Fibroblast of the conjunctiva (primary cell): ENCODE measurements at regions not wholly inside any gene's neighbourhood (a gene's known extent, or its start where the extent isn't known, plus 50 kb on each side); places are given as distances from the start of the nearest gene placed in this dataset.

Source experiments
- DNase-seq: peaks from one replicate; pipeline ENCODE4 v3.0.0-alpha.2; 2010; ENCODE audit warnings: low read depth

GRCh38 chr5:61904730-61905129 lies 401.3 kb upstream of the KIF2A start:
- no peak for DNase-seq

GRCh38 chr5:61905613-61906012 lies 400.4 kb upstream of the KIF2A start:
- no peak for DNase-seq

- DNase-seq = no peak
Observed at GRCh38 chr5:61906820-61907219, 399.2 kb upstream of the KIF2A start.

DNA sequence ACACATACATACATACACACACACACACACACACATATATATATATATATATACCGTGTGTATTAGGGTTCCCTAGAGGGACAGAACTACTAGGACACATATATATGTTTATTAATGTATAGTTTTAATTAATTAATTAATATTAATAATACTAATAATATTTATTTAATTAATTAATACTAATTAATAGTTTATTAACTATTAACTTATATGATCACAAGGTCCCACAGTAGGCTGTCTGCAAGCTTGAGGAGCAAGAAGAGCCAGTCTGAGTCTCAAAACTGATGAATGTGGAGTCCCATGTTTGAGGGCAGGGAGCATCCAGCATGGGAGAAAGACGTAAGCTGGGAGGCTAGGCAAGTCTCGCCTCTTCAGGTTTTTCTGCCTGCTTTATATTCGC lies 398.0 kb upstream of the KIF2A start:
- no peak for DNase-seq

DNA sequence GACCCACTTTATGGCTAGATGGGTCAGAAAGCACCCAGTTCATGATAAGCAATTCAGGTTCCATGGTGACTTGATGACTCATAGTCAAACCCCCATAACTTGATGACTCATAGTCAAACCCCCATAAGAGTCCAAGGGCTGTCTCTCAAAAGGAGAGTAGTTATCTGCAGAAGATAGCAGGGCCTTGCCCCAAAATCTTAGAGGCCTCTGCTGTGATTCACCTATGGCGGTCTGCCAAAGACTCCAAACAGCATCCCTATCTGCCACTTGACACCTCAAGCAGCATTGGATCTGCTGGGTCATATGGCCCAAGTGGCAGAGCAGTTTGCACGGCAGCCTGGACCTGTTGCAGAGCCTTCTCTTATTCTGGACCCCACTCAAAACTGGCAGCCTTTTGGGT lies 395.2 kb upstream of the KIF2A start:
- no peak for DNase-seq

DNA sequence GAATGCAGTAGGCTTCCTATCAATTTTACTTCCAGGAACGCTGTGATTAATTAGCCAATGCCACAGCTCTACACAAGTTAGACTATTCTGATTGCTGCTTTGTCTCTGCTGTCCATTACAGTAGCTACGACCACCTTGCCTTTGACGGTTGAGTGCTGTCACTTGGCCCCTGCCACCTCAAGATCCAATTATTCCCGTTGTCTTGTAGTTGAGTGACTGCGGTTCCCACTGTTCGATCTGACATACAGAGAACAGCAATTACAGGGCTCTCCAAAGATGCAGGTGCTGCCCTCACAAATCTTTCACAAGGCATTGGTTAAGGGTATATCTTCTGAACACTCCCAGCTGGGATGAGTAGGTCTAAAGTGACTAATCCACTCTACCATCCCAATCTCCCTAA lies 393.4 kb upstream of the KIF2A start:
- no peak for DNase-seq

DNA sequence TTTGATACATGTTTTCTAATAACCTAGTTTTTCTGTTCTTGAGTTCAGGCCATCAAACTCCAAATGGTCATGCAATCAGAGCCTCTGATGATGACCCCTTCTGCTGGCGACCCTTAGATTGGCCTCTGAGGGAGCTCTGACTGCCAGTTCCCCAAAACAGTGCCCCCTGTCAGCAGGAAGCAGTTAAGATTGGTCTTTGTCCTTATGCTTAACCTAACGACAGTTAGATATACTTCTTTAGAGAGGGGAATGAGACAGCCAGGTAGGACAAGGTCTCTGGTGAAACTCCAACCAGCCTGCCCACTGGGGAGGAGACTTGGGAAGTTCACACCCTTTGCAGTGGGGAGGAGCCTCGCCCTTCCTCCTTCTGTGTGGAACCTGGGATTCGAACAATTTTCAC lies 390.4 kb upstream of the KIF2A start:
- no peak for DNase-seq

- no peak for DNase-seq
Observed at GRCh38 chr5:61916621-61917620, 389.1 kb upstream of the KIF2A start.

DNA sequence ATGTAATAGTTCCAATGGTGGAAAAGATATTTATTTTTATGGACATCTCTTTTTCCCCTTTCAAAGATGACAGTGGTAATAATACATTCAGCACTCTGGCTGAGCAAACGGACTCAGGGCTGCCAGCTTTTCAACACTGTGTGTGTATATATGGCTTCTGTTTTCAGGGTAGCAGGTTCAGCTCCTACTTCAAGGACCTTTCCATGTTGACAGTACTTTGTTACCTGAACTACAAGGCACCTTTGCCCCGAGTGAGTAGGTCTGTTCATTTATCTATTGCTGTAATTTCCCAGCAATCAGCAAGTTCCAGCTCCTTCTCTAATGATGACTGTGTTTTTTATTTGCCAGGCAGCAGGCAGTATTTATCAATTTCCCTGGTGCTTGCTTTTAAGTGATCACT lies 387.4 kb upstream of the KIF2A start:
- DNase-seq = no peak

- no peak for DNase-seq
Observed at GRCh38 chr5:61919920-61920319, 386.1 kb upstream of the KIF2A start.

DNA sequence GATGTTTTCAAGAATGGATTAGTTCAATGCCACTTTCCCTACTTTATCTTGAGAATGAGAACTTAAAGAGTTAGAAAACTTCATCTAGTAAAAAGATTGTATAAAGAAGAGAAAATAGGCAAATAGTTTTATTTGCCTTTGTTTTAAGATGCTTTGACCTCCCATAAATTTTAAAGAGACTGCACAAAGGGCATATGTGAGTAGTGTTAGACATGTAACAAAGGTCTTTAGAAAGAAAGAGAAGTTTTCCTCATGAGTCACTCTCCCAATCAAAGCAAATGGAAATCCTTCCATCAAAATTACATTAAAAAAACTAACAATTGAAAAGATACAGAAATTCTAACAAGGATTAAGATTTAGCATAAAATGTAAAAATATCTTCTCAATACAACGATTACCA lies 381.8 kb upstream of the KIF2A start:
- DNase-seq = no peak

GRCh38 chr5:61926911-61927310 lies 379.1 kb upstream of the KIF2A start:
- DNase-seq = no peak

DNA sequence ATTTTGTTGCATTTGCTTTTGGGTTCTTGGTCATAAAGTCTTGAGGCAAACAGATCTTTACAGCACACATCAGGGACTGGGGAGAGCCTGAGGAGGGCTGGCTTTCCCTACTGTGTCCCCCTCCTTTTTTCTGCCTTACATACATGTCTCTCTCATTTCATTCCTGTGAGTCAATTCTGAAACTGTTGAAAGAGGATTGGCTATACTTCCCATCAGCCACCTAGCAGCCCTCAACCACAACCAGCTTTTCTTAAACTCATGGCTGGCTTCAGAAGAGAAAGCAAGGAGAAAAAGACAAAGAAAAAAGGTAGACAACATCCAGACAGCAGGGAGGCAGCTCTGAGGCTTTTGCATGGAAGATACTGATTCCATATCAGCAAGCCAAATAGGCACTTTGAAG lies 374.8 kb upstream of the KIF2A start:
- no peak for DNase-seq

GRCh38 chr5:61933787-61934626 lies 372.0 kb upstream of the KIF2A start:
- DNase-seq = peak; percentile 12

DNA sequence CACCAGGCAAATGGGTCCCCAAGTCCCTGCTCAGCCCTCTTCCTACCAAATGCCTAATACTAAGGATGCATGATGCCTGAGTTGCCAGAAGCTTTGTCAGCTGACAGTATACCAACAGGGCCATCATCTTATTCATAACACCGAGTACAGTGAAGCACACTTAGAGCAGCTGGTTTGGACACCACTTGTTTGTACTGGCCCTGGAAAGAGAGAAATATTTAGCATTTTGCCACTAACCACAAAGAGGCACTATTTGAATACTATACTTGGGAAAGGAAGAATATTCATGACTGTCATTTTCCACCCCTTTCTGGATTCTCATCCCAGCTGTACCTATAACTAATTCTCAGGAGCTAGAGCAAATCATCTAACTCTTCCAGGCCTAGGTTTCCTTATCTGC lies 364.4 kb upstream of the KIF2A start:
- DNase-seq = no peak

DNA sequence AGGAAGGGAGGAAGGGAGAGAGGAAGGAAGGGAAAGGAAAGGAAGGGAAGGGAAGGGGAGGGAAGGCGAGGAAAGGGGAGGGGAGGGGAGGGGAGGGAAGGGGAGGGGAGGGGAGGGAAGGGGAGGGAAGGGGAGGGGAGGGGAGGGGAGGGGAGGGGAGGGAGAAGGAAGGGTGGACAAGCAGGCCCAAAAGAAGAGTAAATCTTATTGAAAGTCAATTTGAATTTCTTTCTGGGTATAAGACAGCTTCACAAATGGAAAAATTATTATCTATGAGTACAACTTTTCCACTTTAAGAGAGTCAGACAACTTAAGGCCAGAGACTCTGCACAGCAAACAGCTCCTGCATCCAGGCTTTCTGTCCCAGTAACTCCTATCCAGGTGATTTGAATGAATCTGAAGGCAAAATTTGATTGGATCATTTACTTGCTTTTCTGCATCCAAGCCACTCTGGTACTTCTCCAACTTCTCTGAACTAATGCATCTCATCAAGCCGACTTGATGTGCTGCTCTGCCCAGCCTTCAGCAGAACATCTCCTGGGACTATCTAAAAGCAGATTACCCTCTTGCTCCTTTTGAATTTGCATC lies 363.4 kb upstream of the KIF2A start:
- no peak for DNase-seq

DNA sequence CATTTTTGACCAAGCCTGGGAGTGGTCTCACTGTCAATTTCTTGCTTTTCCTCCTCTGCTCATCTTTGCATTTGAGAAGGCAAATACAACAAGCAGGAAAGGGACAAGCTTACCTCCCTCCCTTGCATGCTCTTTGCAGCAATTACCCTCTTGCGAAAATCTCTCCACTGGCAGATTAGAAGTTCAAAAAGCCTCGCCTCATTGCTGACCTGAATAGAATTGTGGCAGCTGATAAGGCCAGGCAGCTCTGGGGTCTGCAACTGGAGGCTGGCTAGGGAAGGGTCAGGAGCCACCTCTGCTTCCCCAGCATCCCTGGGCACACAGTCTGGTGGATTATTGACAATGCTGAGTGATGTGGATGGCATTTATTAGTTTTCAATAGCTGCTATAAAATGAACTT lies 362.3 kb upstream of the KIF2A start:
- no peak for DNase-seq

GRCh38 chr5:61948151-61948550 lies 357.9 kb upstream of the KIF2A start:
- no peak for DNase-seq

GRCh38 chr5:61949054-61949678 lies 356.8 kb upstream of the KIF2A start:
- no peak for DNase-seq

DNA sequence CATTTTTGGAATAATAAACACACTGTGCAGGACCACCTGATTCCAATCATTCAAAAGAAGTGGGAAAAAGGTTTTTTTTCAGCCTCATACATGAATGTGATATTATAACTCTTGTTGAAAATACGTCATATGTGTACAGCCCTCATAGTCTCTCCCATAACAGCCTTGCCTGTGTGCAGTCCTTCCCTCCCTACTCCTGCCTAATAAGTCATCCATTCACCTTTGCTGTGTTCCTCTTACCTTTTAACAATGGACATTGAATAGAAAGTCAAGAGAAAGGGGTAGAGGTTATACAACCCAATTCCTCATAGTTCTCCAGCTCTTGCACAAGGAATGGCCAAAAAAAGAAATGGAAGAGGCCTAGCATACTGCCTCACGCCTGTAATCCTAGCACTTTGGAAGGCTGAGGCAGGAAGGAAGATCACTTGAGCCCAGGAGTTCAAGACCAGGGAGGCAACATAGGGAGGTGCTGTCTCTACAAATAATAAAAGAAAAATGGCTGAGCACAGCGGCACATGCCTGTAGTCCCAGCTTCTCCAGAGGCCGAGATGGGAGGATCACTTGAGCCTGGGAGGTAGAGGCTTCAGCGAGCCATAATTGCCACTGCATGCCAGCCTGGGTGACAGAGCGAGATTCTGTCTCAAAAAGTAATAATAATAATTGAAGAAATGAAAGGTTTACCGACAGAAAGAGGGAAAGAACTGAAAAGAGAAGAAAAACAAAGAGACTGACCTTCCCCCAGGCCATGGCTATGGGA lies 356.1 kb upstream of the KIF2A start:
- no peak for DNase-seq

GRCh38 chr5:61951295-61951694 lies 354.7 kb upstream of the KIF2A start:
- DNase-seq = no peak
